Frontal cortex (tissue), 3 donors: ENCODE measurements at regions not wholly inside any gene's neighbourhood (a gene's known extent, or its start where the extent isn't known, plus 50 kb on each side); places are given as distances from the start of the nearest gene placed in this dataset.
A peak's percentile ranks its signal among the peaks of the same experiment; 100 is the strongest.
"Not testable (repeated sequence)": the region's sequence is repeated elsewhere in the genome, so short reads cannot be mapped to it uniquely, and the experiment has no call there.

ENCODE experiments used
- DNase-seq, 2 donors: peaks; one replicate each; pipeline ENCODE4 v3.0.0; 2012; ENCODE audit warnings: low spot score in 2 of 2
- FAIRE-seq: peaks from 2 replicates; lab custom pipeline; 2012; peaks lifted over from hg19 to GRCh38; lab: Jason Lieb, UNC
- donor health status: control.
- donor health status: control.
- donor health status: control.

GRCh38 chrX:37904833-37905232 lies 57.5 kb upstream of the DYNLT3 start:
- DNase-seq (no peak), FAIRE-seq (no peak)

GRCh38 chrX:37905436-37906147 lies 58.2 kb upstream of the DYNLT3 start:
- no peak for FAIRE-seq
- DNase-seq = peak in 1 of 2 donors; percentile 6

GRCh38 chrX:37906357-37906756 lies 59.0 kb upstream of the DYNLT3 start:
- no peak for DNase-seq

GRCh38 chrX:37910186-37910585 lies 62.8 kb upstream of the DYNLT3 start:
- DNase-seq (no peak), FAIRE-seq (no peak)

More at GRCh38 chrX:37906357-37906756, 59.0 kb upstream of the DYNLT3 start:
- no peak for FAIRE-seq

- DNase-seq (no peak), FAIRE-seq (no peak)
These were observed 64.9 kb upstream of the DYNLT3 start for GRCh38 chrX:37912304-37912703.

- FAIRE-seq (no peak), DNase-seq (no peak)
These were observed 65.4 kb upstream of the DYNLT3 start for GRCh38 chrX:37912777-37913176.

- no peak for FAIRE-seq
These were observed 70.8 kb upstream of the DYNLT3 start for GRCh38 chrX:37918168-37918567.

GRCh38 chrX:37918703-37919102 lies 71.3 kb upstream of the DYNLT3 start:
- DNase-seq = no peak
- FAIRE-seq = no peak

More at GRCh38 chrX:37918168-37918567, 70.8 kb upstream of the DYNLT3 start:
- no peak for DNase-seq

- FAIRE-seq (no peak), DNase-seq (no peak)
These were observed 74.4 kb upstream of the DYNLT3 start for GRCh38 chrX:37921758-37922157.

GRCh38 chrX:37922928-37923327 lies 75.6 kb upstream of the DYNLT3 start:
- FAIRE-seq = no peak
- DNase-seq = no peak

GRCh38 chrX:37925761-37926160 lies 78.4 kb upstream of the DYNLT3 start:
- DNase-seq, FAIRE-seq: not testable (repeated sequence)

GRCh38 chrX:37926700-37927099 lies 79.3 kb upstream of the DYNLT3 start:
- peak; percentile 64 for FAIRE-seq
- no peak for DNase-seq

- no peak for FAIRE-seq
- no peak for DNase-seq
These were observed 64.2 kb upstream of the SYTL5 start for GRCh38 chrX:37942170-37942569.

GRCh38 chrX:37943554-37944344 lies 62.6 kb upstream of the SYTL5 start:
- DNase-seq = no peak
- FAIRE-seq = no peak

- FAIRE-seq = no peak
- no peak for DNase-seq
These were observed 60.2 kb upstream of the SYTL5 start for GRCh38 chrX:37946197-37946596.

GRCh38 chrX:37955273-37955672 lies 51.1 kb upstream of the SYTL5 start:
- no peak for FAIRE-seq
- no peak for DNase-seq

- DNase-seq (no peak), FAIRE-seq (no peak)
These were observed 50.1 kb upstream of the SYTL5 start for GRCh38 chrX:37956223-37956622.
